Activated CD4-positive, CD25-positive, alpha-beta regulatory T cell treated with anti-CD3 and anti-CD28 coated beads, Interleukin-2, amount 50 U/mL, for 16 hours (primary cell): ENCODE measurements at regions not wholly inside any gene's neighbourhood (a gene's known extent, or its start where the extent isn't known, plus 50 kb on each side); places are given as distances from the start of the nearest gene placed in this dataset.

Experiments
- DNase-seq: peaks from one replicate; pipeline ENCODE4 v3.0.0-alpha.2; 2020; ENCODE audit warnings: low read depth, low spot score

DNA sequence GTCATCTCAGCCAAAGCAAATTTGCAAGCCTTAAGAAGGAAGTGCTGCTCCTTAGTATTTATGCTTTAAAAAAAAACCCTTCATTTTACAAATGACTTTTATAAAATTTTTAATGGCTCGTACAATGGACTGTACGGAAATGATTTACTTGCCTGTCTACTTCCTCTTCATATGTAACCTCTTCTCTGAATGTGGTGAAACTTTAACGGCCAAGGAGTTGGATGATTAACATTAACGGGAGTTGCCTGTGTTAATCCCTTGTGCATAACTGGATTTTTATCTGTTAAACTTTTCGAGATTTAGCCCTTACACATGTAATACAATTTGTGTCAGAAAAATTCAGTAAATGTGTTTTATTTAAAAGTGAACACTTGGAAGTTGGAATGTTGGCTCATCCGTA, 429.4 kb downstream of the TBC1D4 start:
- DNase-seq, result no peak

DNA sequence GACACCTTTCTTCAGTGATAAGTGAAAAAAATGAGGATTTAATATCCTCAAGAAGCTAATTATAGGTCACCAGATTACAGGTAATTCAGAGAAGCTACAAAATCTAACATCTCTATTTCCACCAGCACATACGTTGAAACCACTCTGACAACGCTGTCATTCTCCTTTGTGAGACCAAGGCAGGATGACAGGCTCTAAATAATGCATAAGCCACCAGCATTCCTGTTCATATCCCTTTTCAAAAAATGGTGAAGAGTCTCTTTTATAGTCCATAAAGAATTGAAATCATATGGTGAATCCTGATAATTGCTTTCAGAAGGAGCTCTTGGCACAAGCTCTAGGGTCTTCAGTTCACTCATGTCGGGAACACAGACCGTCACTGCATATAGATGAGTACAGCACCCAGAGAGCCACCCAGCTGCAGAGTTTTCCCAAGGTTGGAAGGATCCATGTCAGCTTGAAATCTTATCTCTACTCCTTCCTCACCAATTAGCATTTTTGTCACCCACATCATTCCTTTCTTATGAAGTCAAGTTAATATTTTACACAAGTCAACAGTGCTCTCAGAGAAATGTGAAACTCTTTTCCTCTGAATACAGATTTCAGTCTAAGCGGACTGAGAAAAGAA, 431.4 kb downstream of the TBC1D4 start:
- no peak for DNase-seq

DNA sequence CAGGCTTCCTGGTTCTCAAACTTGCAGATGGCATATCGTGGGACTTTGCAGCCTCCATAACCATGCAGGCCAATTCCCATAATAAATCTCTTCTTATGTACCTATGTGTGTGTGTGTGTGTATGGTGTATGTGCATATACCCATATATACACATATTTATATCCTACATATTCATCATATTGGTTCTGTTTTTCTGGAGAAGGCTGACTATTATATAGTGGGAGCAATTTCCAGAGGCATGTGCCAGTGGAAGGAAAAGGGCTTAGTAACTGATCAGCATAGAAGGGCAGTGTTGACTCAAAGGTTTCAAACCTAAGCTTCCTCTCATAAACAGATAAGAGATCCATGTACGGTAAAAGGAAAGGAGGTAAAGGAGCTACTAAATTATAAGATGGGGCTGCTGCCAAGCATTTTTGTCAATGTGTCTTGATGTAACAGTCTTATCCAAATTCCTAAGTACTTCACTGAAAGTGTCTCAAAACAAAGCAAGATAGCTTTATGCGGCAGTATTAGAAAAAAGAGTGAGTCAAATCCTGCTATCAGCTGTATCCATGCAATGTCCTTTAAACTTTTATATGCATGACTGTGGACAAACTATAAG, 432.1 kb downstream of the TBC1D4 start:
- DNase-seq, result no peak

- DNase-seq, result no peak
These were observed 439.2 kb downstream of the TBC1D4 start for GRCh38 chr13:75042807-75043206.

GRCh38 chr13:75038393-75039113, 443.4 kb downstream of the TBC1D4 start:
- no peak for DNase-seq

GRCh38 chr13:75025956-75026355, 456.0 kb downstream of the TBC1D4 start:
- no peak for DNase-seq

- no peak for DNase-seq
These were observed 457.4 kb downstream of the TBC1D4 start for GRCh38 chr13:75024602-75025001.

DNA sequence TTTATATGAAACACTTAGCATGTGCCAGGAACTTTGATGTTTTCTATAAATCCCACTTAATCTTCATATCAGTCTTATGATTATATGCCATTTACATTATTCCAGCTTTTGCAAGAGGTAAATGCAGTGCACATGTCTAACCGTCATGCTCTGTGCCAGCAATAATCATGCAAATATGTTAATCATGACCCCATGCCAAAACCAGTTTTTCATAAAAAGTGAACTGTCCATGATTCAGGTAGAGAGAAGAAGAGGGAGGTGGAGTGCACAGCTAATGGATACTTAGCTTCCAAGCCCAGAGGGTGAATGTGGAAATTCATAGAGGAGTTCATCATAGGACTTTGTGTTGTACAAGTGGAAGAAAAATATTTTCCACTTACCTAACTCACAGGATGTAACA, 458.4 kb downstream of the TBC1D4 start:
- no peak for DNase-seq

DNA sequence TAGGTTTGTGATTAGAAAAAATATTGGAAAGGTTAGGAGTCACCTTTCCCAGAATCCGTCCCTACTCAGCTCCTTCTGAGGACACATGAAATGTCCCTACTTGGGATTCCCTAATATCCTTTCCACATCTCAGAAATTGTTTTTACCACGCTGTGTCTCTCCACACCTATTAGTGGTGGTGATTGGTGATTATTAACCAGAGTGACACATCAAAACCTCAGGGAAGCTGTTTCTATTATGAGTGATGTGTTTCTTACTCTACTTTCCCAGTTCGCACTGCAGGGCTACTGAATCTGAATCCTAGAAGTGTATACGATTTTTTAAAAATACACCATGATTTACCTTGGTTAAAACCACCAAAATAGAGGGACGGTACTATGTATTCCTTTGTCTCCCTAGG, 460.8 kb downstream of the TBC1D4 start:
- no peak for DNase-seq

DNA sequence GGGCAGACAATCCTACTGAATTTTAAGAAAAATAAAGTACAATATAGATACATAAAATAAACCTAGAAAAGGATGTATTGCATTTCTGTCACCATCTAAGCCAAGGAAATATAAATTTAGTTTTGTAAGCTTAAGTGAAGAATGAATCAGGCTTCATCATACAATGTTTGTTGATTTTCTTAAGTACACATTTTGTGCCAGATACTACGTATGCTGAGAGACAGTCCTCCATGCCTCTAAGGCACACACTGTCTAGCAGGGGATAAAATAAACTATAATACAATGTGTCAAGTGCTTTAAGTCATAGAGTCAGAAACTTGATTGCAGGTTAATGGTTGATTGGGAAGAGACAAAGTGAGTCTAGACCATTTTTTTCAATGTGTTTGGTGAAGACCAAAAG, 465.7 kb downstream of the TBC1D4 start:
- DNase-seq, result no peak

DNA sequence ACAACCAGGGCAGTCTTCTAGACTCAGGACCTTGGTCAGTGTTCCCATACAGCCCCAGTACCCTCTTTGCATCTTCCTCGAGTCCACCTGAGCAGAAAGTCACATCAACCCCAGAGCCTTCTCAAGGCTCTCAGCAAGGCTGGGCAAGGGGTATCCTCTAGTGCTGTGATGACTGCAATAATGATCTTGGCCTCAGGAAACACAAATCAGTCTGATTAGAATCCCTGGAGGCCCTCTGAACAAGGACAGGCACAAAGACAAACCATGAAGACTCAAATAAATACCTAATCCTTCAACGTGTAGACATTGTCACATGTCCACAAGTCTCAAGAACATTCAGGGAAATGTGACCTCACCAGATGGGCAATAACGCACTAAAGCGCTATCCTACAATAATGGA, 468.2 kb downstream of the TBC1D4 start:
- DNase-seq, result no peak

- DNase-seq, result no peak
These were observed 471.0 kb downstream of the TBC1D4 start for GRCh38 chr13:75010941-75011340.

GRCh38 chr13:75008926-75009325, 473.0 kb downstream of the TBC1D4 start:
- no peak for DNase-seq

GRCh38 chr13:74990992-74991391, 491.0 kb downstream of the TBC1D4 start:
- DNase-seq, result no peak

DNA sequence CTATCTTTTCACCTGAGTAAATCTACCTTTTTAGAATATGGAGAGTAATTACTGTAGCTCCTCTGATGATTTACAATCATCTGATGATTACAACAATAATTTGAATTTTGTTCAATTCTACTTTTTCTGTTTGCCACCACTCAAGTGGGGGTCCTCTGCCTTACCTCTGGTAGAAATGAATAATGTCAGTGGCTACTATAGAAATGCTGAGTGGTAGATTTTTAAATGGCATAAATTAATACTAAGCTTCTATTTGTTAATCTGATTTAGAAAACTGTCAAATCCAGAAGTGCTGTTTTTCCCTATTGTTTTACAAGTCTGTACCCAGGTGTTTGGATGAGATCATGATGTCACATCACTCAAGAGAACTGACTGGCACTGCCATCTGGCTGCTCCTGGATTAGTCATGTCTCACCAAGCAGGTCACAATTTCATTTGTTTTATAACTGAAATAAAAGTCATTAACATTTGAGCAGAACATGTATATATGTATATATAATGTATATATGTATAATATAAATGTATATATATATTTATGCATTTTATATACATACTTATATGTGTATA, 494.8 kb downstream of the TBC1D4 start:
- no peak for DNase-seq

DNA sequence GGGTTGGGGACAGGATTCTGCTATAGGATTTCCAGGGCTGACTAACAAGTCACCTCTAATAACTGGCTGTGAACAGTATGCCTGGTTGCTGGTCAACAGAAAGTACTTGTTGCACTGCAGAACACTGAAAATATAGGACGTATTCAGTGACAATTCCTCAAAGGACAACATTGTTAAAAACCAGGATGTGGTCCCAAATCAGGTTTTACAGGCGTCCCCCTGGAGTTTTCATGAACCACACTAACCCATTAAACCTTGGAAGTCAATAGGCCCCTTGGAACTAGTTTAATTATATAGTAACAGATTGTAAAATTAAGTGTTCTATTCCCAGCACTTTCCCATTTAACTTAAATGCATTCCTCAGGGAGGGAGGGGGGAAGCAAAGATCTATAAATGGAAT, 495.4 kb downstream of the TBC1D4 start:
- no peak for DNase-seq

- DNase-seq, result no peak
These were observed 502.3 kb downstream of the TBC1D4 start for GRCh38 chr13:74979703-74980102.

- no peak for DNase-seq
These were observed 503.4 kb downstream of the TBC1D4 start for GRCh38 chr13:74978591-74978990.

- DNase-seq, result no peak
These were observed 504.5 kb downstream of the TBC1D4 start for GRCh38 chr13:74977498-74977897.

GRCh38 chr13:74975111-74975510, 506.9 kb downstream of the TBC1D4 start:
- no peak for DNase-seq

- no peak for DNase-seq
These were observed 507.8 kb downstream of the TBC1D4 start for GRCh38 chr13:74973935-74974879.

DNA sequence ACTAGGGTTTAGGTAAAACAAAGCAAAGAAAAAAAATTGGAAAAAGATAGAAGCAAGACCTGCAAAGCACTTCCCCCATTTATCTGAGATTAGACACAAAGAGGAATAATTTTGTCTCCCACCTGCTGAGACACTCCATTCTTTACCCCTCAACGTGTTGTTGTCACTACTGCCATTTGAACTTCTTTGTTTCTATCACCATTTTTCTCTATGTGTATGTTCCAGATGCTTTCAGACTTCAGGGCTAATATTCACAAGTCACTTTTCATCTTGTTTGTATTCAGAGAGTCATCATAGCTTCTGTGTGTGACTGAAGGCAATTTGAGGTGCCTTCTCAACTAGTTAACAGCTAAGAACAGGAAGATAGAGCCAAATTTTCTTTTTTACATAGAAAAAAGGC, 512.5 kb downstream of the TBC1D4 start:
- DNase-seq, result no peak
